ENCODE measurements at regions not wholly inside any gene's neighbourhood (a gene's known extent, or its start where the extent isn't known, plus 50 kb on each side); places are given as distances from the start of the nearest gene placed in this dataset.

DNA sequence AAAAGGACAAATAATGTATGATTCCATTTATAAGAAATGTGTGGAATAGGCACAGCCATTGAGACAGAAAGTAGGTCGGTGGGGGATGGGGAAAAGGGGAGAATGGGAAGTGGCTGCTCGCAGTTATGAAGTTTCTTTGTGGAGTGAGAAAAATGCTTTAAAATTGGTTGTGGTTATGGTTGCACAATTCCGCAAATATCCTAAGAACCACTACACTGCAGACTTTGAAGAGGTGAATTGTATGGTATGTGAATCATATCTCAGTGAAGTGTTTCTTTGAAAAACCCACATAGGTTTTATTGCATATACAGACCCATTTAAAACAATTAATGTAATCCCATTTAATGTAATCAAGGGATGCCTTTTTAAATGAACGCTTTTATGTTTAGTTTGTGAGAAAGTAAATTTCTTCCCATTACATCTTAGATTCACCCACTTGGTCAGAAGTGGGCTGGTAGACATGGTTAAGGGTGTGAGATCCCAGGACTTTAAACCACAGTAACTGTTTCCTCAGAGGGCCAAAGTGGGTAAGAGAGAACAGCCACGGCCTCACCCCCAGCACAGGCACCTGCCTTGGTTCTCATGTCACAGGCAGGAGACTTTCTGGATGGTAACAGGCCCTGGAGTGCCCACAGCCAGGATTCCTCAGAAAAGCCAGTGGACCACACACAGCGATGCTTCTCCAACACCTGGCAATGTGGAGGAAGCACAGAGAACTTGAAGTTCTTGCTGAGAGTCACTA, 119.3 kb upstream of the GJB6 start:
- no peak for TF ChIP-seq GATA2 (IDR thresholded peaks at IDR 0.05; ENCODE audit: low read depth, low read length)
- TF ChIP-seq GATA3 (IDR thresholded peaks at IDR 0.05; ENCODE audit: low read depth, low read length), result no peak

DNA sequence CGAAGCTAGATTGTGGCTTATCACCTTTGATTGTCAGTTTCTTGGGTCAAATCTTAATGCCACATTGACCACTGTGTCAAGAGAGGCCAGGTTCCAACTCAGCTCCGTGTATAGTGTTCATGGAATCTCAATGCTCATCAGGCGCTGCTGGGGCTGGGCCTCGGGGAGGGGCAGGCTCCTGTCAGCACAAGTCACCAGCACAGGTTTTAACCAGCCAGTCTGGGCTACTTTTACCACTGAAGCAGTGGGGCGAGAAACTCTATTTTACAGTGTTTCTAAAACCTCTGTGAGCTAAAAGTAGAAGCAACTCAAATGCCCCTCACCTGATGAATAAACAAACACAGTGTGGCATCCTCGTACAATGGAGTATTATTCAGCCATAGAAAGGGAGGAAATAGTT, 118.7 kb upstream of the GJB6 start:
- TF ChIP-seq GATA3 (IDR thresholded peaks at IDR 0.05; ENCODE audit: low read depth, low read length), result no peak
- TF ChIP-seq GATA2 (IDR thresholded peaks at IDR 0.05; ENCODE audit: low read depth, low read length), result no peak

DNA sequence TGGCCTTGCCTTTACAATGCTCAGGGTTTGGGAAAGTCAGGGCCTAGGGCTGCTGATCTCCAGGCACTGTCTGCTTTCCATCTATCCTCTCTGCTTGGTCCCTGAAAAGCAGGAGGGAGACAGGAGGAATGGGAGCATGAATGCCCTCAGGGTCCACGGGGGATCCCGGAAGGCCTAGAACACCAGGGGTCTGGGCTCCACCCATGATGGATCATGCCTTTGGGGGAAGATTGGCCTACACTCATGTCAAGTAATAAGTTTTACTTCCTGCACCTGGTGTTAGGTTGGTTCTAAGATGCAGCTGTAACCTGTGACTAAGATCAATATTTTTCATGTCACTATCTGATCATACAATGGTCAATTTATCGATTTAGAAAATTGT, 118.3 kb upstream of the GJB6 start:
- no peak for TF ChIP-seq GATA2 (IDR thresholded peaks at IDR 0.05; ENCODE audit: low read depth, low read length)
- no peak for TF ChIP-seq GATA3 (IDR thresholded peaks at IDR 0.05; ENCODE audit: low read depth, low read length)

DNA sequence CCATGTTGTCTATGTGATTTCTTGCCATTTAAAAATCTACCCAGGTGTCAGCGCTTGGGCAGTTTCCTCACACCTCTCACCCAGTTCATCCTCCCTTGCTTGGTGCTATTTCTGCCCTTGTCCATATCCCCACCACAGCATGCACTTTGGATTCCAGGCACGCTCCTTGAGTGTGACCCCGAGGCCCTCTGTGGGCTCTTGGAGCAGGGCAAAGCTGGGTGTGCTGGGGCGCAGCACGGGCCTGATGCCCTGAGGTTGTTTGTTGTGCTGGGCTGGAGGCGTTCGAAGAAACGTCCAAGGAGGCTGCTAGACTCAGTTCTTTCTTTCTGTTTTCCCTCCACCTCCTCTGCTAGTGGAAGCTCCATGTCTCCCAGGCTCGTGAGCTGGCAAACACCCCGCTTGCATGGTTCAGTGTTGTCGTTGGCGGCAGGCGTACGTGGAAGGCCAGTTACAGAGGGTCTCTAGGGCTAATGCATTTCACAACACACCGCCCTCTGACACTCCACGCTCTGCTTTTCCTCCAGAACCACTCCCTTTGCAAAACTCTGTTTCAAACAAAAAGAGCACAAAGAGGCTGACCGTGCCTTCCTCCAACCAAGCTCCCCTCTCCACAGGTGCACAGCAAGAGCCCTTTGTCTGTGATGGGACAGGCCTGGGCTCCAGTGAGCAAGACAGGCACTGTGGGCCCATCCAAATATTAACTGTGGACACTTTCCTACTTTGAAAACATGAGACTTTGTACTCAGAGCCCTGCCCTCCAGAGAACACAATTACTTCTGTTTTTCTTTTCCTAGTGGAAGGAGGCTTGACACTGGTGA, 117.7 kb upstream of the GJB6 start:
- no peak for TF ChIP-seq GATA2 (IDR thresholded peaks at IDR 0.05; ENCODE audit: low read depth, low read length)
- no peak for TF ChIP-seq GATA3 (IDR thresholded peaks at IDR 0.05; ENCODE audit: low read depth, low read length)

DNA sequence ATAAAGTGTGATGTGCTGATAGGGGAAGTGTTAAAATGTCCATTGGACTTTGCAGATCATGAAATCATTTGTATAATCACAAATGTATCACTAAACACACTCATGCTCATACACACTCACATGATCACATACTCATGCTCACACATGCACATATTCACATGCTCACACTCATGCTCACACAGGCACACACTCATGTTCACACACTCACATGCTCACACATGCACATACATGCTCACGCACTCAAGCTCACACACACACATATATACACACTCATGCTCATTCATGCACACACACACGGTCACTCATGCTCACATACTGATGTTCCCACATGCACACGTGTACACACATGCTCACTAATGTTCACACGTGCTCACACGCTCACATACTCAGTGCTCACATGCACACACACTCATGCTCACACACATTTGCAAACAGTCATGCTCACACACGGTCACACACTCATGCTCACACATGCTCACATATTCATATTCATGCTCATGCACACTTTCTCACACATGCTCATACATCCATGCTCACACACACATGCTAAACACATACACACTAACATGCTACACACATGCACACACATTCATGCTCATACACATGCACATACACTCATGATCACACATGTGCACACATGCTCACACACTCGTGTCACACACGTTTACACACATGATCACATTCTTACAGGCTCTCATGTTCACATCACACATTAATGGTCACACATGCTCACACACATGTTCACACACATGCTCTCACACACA, 116.7 kb upstream of the GJB6 start:
- no peak for TF ChIP-seq GATA3 (IDR thresholded peaks at IDR 0.05; ENCODE audit: low read depth, low read length)
- no peak for TF ChIP-seq GATA2 (IDR thresholded peaks at IDR 0.05; ENCODE audit: low read depth, low read length)

DNA sequence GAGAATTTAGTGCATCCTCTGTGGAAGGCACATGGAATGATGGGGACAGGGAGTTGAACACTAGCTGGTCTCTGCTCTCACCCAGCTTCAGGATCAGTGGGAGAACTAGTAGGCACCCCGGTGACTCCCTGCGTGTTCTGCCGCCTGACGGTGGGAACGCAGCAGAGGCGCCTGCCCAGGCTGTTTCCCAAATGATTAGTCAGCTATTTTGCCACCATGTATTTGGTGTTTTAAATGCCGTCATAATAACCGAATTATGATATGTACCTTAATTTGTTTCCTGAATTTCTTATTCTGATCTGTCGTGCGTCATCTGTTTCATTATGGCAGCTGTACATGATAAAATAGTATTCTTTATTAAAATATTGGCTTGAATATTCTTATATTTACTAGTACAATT, 115.9 kb upstream of the GJB6 start:
- TF ChIP-seq GATA3 (IDR thresholded peaks at IDR 0.05; ENCODE audit: low read depth, low read length), result no peak
- TF ChIP-seq GATA2 (IDR thresholded peaks at IDR 0.05; ENCODE audit: low read depth, low read length), result no peak

DNA sequence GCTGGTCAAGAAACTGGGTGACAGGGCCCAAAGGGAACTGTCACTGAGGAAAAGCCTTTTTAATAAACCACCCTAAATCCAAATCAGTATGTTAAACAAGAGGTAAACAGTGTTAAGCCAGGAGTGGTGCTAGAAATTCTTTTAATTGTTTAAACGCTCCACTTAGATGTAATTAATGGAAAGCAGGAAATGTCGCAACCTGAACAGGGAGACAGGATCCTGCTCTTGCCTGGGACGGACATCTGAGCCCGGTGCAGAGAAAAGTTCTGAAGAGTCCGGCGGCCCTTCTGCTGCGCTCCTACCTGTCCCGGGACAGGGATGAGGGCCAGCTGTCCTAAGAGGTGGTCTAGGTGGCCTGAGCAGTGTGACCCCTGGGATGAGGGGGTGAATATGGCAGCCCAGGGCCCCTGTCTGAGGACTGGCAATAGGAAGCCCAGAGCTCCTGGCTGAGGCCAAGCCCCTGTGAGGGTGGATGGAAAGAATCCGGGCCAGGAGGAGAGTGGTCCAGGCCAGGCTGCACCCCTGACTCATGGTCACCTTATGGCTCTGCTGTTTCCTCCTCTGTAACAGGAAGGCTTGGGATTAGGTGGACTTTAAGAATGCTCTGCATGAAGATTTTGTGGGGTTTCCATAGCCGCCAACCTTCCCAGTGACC, 112.8 kb upstream of the GJB6 start:
- no peak for TF ChIP-seq GATA3 (IDR thresholded peaks at IDR 0.05; ENCODE audit: low read depth, low read length)
- no peak for TF ChIP-seq GATA2 (IDR thresholded peaks at IDR 0.05; ENCODE audit: low read depth, low read length)

DNA sequence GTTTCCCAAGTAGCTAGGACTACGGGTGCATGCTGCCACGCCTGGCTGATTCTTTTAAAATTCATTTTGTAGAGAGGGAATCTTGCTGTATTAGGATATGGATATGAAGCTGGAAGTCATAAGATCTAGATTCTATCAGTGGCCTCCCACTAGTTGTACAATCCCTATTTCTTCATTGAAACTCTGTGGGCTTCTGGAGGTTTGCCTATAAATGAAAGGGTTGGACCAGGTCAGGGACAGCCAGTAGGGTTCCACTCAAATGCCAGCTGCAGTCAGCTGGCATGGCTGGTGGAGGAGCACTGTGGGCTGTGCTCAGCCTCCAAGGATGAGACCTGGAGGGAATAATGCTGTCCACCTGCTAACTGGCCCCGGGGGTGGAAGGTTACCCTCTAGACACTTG, 110.2 kb upstream of the GJB6 start:
- TF ChIP-seq GATA2 (IDR thresholded peaks at IDR 0.05; ENCODE audit: low read depth, low read length), result no peak
- TF ChIP-seq GATA3 (IDR thresholded peaks at IDR 0.05; ENCODE audit: low read depth, low read length), result no peak

DNA sequence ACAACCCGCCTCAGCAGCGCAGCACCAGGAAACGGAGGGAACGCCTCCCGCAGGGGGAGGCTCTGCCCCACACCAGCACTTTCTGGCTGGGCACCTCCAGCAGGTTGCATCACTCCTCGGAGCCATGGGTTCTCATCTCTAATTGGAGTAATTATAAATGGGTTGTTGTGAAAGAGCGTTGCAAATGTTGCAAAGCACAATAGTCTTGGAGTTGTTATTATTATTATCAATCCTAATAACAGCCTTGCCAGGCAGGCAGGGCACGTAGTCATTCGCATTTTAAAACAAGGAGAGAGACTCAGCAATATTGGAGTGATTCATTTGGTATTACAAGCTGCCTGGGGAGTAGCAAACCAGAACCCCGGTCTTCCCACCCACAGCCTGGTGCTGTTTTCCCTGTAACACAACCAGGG, 108.6 kb upstream of the GJB6 start:
- TF ChIP-seq GATA3 (IDR thresholded peaks at IDR 0.05; ENCODE audit: low read depth, low read length) (no peak), GATA2 (IDR thresholded peaks at IDR 0.05; ENCODE audit: low read depth, low read length) (no peak)

DNA sequence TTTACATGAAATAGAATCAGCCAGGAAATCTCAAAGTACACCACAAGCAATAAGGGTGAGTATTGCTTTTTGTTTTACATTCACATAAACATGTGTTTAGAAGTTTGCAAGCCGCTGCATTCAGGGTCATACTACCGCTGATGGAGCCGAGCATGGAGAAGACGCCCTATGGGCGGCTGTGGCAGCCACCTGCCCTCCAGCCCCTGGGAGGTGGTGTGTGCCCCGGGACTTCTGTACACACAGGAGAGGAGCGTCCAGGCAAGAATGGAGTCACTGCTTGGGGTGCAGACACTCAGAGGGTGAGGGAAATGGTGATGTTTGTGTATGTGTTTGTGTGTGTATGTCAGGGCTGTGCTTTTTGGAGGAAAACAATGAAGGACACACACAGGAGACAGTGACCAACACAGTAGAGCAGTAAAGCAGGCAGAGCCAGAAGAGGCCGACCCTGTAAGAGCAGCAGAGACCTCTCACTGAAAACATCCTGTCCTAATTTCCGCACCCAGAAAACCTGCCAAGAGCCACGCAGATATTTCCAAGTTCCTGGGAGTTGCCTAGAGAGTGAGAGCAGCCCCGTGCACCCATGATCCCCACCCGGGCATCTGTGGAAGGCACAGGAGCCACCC, 108.1 kb upstream of the GJB6 start:
- no peak for TF ChIP-seq GATA2 (IDR thresholded peaks at IDR 0.05; ENCODE audit: low read depth, low read length)
- TF ChIP-seq GATA3 (IDR thresholded peaks at IDR 0.05; ENCODE audit: low read depth, low read length), result no peak

DNA sequence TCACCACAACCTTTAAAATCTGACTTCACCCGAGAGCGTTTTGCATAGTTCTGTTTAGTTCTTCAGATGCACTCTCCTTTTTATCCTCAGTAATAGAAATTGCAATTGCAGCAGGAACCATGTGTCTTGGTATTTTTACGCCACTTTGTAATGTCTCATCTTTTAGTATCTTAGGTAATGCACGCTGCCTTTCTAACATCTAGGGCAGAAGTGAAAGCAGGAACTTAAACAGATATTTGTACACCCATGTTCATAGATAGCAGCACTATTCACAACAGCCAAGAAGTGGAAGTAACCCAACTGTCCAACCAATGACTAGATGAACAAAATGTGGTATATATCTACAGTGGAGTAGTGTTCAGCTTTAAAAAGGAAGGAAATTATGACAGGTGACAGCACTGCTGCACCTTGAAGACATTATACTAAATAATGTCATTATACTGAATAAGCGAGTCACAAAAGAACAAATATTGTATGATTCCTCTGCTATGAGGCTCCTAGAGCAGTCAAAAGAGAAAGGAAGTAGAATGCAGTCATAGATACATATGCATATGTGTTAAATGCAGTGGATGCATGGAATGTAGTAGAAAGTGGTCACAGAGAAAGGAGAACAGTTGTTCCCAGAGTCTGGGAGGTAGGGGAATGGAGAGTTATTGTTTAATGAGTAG, 105.9 kb upstream of the GJB6 start:
- TF ChIP-seq GATA2 (IDR thresholded peaks at IDR 0.05; ENCODE audit: low read depth, low read length) (no peak), GATA3 (IDR thresholded peaks at IDR 0.05; ENCODE audit: low read depth, low read length) (no peak)

DNA sequence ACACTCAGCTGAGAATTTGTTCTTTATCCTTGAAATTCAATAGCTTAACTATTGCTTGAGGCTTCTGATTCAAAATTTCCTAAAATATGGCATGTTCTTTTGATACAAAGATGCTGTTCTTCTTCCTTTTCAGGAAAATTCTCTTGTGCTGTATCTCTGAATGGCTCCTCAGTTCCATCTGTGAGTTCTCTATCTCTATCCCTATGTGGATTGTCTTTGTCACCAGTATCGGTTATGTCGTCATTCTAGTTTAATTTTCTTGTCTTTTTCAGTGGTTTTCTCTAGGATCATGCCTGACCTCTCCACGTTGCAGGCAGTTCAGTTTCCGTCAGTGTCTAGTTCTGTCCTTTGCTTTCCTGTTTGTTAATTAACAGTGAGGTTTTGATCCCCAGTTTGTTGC, 104.6 kb upstream of the GJB6 start:
- TF ChIP-seq GATA2 (IDR thresholded peaks at IDR 0.05; ENCODE audit: low read depth, low read length), result no peak
- no peak for TF ChIP-seq GATA3 (IDR thresholded peaks at IDR 0.05; ENCODE audit: low read depth, low read length)

DNA sequence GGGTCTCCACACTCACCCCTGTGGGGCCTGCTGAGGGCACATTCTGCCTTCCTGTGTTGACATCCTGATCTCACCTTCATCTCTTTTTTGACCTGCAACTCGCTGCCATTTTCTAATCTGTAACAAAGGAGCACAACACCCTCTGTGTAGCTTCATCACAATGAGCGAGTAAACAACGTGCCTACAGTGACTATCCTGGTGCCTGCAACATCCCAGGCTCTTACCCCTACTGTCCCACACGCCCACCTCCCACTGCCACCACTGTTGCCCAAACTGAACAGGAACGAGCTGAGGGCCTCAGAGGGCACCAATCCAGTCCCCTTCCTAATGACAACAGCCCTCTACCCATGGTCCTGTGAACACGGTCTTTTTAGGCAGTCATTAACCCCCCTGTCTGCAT, 102.2 kb upstream of the GJB6 start:
- TF ChIP-seq GATA2 (IDR thresholded peaks at IDR 0.05; ENCODE audit: low read depth, low read length), result no peak
- no peak for TF ChIP-seq GATA3 (IDR thresholded peaks at IDR 0.05; ENCODE audit: low read depth, low read length)
